IMR-90 (cell line): ENCODE measurements at regions not wholly inside any gene's neighbourhood (a gene's known extent, or its start where the extent isn't known, plus 50 kb on each side); places are given as distances from the start of the nearest gene placed in this dataset.

Source experiments
- CHD1 ChIP-seq: IDR thresholded peaks from 2 replicates; pipeline ENCODE4 v1.6.1; 2012; ENCODE audit warnings: low read depth, low read length, improper control_type of control experiment
- POLR2A ChIP-seq: IDR thresholded peaks from 2 replicates; pipeline ENCODE4 v1.6.1; 2012; ENCODE audit warnings: mild to moderate bottlenecking, low read depth, low read length
- RAD21 ChIP-seq: IDR thresholded peaks from 2 replicates; pipeline ENCODE4 v1.6.1; 2012; ENCODE audit warnings: low read length, improper control_type of control experiment
- TF ChIP-seq, protein P1 (sequence below): conservative IDR thresholded peaks from 2 replicates; pipeline ENCODE4 v1.5.1; 2012; ENCODE audit warnings: mild to moderate bottlenecking, low read depth, low read length, improper control_type of control experiment
- TF ChIP-seq, protein P2 (sequence below): fragments of 150-350 bp; IDR thresholded peaks from 2 replicates; pipeline ENCODE4 v1.6.1; 2017; ENCODE audit warnings: mild to moderate bottlenecking, antibody characterized with exemption, low read length, low read depth

DNA sequence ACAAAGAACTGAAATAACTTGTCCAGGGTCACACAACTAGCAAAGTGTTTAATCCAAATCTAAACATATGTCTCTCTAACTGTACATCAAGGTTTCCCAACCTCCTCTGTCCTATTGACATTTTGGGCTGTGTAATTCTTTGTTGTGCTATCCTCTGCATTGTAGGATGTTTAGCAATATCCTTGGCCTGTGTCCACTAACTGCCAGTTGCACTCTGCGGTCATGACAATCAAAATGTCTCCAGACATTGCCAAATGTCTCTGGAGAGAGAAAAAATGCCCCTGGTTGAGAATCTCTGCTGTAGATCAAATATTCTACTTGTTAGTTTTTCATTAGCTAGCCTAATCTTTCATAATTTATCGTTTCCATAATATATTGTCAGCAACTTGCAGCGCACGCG, 353.4 kb upstream of the NEGR1 start:
- TF ChIP-seq, protein P1, sequence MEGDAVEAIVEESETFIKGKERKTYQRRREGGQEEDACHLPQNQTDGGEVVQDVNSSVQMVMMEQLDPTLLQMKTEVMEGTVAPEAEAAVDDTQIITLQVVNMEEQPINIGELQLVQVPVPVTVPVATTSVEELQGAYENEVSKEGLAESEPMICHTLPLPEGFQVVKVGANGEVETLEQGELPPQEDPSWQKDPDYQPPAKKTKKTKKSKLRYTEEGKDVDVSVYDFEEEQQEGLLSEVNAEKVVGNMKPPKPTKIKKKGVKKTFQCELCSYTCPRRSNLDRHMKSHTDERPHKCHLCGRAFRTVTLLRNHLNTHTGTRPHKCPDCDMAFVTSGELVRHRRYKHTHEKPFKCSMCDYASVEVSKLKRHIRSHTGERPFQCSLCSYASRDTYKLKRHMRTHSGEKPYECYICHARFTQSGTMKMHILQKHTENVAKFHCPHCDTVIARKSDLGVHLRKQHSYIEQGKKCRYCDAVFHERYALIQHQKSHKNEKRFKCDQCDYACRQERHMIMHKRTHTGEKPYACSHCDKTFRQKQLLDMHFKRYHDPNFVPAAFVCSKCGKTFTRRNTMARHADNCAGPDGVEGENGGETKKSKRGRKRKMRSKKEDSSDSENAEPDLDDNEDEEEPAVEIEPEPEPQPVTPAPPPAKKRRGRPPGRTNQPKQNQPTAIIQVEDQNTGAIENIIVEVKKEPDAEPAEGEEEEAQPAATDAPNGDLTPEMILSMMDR = no peak
- TF ChIP-seq RAD21 (no peak), CHD1 (no peak), POLR2A (no peak)
- TF ChIP-seq, protein P2, sequence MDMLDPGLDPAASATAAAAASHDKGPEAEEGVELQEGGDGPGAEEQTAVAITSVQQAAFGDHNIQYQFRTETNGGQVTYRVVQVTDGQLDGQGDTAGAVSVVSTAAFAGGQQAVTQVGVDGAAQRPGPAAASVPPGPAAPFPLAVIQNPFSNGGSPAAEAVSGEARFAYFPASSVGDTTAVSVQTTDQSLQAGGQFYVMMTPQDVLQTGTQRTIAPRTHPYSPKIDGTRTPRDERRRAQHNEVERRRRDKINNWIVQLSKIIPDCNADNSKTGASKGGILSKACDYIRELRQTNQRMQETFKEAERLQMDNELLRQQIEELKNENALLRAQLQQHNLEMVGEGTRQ = no peak
